ENCODE measurements at regions not wholly inside any gene's neighbourhood (a gene's known extent, or its start where the extent isn't known, plus 50 kb on each side); places are given as distances from the start of the nearest gene placed in this dataset.
"Not testable (repeated sequence)": the region's sequence is repeated elsewhere in the genome, so short reads cannot be mapped to it uniquely, and the experiment has no call there.

- no peak for DNase-seq (ENCODE audit: low spot score)
Observed at GRCh38 chr2:234406085-234406484, 90.8 kb downstream of the ARL4C start.

- DNase-seq (ENCODE audit: low spot score), result no peak
Observed at GRCh38 chr2:234405462-234405861, 91.4 kb downstream of the ARL4C start.

GRCh38 chr2:234404957-234405356 is 91.9 kb downstream of the ARL4C start:
- no peak for DNase-seq (ENCODE audit: low spot score)

GRCh38 chr2:234403751-234404150 is 93.1 kb downstream of the ARL4C start:
- no peak for DNase-seq (ENCODE audit: low spot score)

GRCh38 chr2:234403074-234403473 is 93.8 kb downstream of the ARL4C start:
- no peak for DNase-seq (ENCODE audit: low spot score)

GRCh38 chr2:234401426-234401825 is 95.5 kb downstream of the ARL4C start:
- no peak for DNase-seq (ENCODE audit: low spot score)

GRCh38 chr2:234399451-234400246 is 97.2 kb downstream of the ARL4C start:
- no peak for DNase-seq (ENCODE audit: low spot score)

GRCh38 chr2:234398531-234398930 is 98.3 kb downstream of the ARL4C start:
- no peak for DNase-seq (ENCODE audit: low spot score)

GRCh38 chr2:234395891-234396420 is 100.9 kb downstream of the ARL4C start:
- DNase-seq (ENCODE audit: low spot score), result no peak

- DNase-seq (ENCODE audit: low spot score), result no peak
Observed at GRCh38 chr2:234394450-234394849, 102.4 kb downstream of the ARL4C start.

GRCh38 chr2:234393354-234393753 is 103.5 kb downstream of the ARL4C start:
- no peak for DNase-seq (ENCODE audit: low spot score)

- no peak for DNase-seq (ENCODE audit: low spot score)
Observed at GRCh38 chr2:234392041-234392615, 104.8 kb downstream of the ARL4C start.

GRCh38 chr2:234391625-234392024 is 105.3 kb downstream of the ARL4C start:
- no peak for DNase-seq (ENCODE audit: low spot score)

GRCh38 chr2:234389661-234390060 is 107.2 kb downstream of the ARL4C start:
- not testable (repeated sequence) for DNase-seq (ENCODE audit: low spot score)

- no peak for DNase-seq (ENCODE audit: low spot score)
Observed at GRCh38 chr2:234388591-234388990, 108.3 kb downstream of the ARL4C start.

- no peak for DNase-seq (ENCODE audit: low spot score)
Observed at GRCh38 chr2:234386971-234387370, 109.9 kb downstream of the ARL4C start.

GRCh38 chr2:234382131-234382530 is 114.8 kb downstream of the ARL4C start:
- DNase-seq (ENCODE audit: low spot score), result no peak

- not testable (repeated sequence) for DNase-seq (ENCODE audit: low spot score)
Observed at GRCh38 chr2:234378958-234379357, 117.9 kb downstream of the ARL4C start.

- no peak for DNase-seq (ENCODE audit: low spot score)
Observed at GRCh38 chr2:234378440-234378839, 118.4 kb downstream of the ARL4C start.

GRCh38 chr2:234377761-234378391 is 119.0 kb downstream of the ARL4C start:
- no peak for DNase-seq (ENCODE audit: low spot score)

GRCh38 chr2:234376229-234376628 is 120.7 kb downstream of the ARL4C start:
- DNase-seq (ENCODE audit: low spot score), result no peak

- DNase-seq (ENCODE audit: low spot score), result no peak
Observed at GRCh38 chr2:234375176-234375880, 121.6 kb downstream of the ARL4C start.

Measured in iPS-NIHi11 (cell line).